Cardiac fibroblast (primary cell): ENCODE measurements at regions not wholly inside any gene's neighbourhood (a gene's known extent, or its start where the extent isn't known, plus 50 kb on each side); places are given as distances from the start of the nearest gene placed in this dataset.
A peak's percentile ranks its signal among the peaks of the same experiment; 100 is the strongest.
"Not testable (repeated sequence)": the region's sequence is repeated elsewhere in the genome, so short reads cannot be mapped to it uniquely, and the experiment has no call there.

ENCODE experiments used
- DNase-seq, 2 donors: peaks; one replicate each; pipeline versions ENCODE4 v3.0.0 to v3.0.0-alpha.2; 2010; ENCODE audit warnings: low read depth in 2 of 2
- H3K4me3 ChIP-seq, 2 donors: replicated peaks in 1 of 2; 1 replicate in 1 of 2; 2 replicates in 1 of 2; pipeline ENCODE4 v1.5.1; 2011; ENCODE audit warnings: low read depth in 2 of 2, low read length in 2 of 2, mild to moderate bottlenecking in 2 of 2, moderate library complexity in 1 of 2
- TF ChIP-seq, protein P1 (sequence below): IDR thresholded peaks from one replicate; pipeline ENCODE4 v1.5.1; 2011; ENCODE audit warnings: low read depth, mild to moderate bottlenecking, low read length, inconsistent platforms

DNA sequence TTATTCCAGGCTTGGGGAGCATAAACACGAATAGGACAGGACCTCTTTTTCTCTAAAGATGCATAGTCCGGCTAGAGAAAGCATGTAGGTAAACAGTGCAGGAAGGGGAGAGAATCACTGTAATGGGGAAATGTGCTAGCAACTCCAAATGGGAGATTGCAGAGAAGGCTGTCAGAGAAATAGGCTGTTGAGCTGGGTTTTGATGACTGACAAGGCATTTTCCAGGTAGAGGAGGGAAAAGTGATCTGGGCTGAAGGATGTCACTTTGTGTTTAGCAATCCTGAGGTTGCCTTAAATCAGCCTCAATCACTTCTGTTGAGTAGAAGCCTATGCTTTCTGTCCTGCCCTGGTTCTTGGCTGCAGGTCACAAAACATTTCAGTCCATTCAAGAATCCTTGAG, 242.0 kb upstream of the MEIS1 start:
- TF ChIP-seq, protein P1, sequence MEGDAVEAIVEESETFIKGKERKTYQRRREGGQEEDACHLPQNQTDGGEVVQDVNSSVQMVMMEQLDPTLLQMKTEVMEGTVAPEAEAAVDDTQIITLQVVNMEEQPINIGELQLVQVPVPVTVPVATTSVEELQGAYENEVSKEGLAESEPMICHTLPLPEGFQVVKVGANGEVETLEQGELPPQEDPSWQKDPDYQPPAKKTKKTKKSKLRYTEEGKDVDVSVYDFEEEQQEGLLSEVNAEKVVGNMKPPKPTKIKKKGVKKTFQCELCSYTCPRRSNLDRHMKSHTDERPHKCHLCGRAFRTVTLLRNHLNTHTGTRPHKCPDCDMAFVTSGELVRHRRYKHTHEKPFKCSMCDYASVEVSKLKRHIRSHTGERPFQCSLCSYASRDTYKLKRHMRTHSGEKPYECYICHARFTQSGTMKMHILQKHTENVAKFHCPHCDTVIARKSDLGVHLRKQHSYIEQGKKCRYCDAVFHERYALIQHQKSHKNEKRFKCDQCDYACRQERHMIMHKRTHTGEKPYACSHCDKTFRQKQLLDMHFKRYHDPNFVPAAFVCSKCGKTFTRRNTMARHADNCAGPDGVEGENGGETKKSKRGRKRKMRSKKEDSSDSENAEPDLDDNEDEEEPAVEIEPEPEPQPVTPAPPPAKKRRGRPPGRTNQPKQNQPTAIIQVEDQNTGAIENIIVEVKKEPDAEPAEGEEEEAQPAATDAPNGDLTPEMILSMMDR: no peak
- no peak for DNase-seq

DNA sequence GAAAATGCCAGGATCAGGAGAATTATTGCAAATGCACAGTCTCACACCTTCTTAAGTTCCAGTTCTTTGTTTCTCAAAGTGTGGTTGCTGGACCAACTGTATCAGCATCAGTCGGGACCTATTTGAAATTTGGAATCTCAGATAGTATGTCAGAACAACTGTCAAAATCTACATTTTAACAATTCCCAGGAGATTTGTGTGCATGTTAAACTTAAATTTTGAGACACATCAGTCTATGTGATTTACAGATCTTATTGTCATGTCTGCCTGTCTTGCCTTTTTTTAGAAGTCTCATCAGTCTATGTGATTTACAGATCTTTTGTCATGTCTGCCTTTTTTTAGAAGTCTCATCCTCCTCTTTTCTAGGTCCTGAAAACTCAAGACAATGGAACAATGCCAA, 243.6 kb upstream of the MEIS1 start:
- H3K4me3 ChIP-seq: no peak overlapping the region
- DNase-seq: no peak
- TF ChIP-seq, protein P1: no peak

More for the DNA sequence above, 242.0 kb upstream of the MEIS1 start:
- no peak overlapping the region for H3K4me3 ChIP-seq

DNA sequence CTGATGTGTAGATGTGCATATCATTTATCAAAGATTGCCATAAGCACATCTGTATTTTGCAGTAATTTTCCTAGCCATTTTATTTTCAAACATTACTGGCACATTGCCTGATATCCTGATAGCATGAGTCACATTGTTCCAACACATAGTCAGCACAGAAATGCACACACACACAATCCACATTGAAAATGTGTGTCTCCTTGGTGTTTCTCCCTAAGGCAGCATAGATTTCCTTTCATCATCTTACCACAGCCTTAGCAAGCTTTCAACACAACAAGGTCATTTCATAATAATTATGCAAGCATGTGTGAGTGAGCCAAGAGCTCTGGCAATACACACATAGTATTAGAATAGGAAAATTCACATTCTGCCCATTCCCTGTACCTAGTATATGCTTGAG, 245.4 kb upstream of the MEIS1 start:
- DNase-seq: peak; percentile 9 to 49
- TF ChIP-seq, protein P1: no peak
- H3K4me3 ChIP-seq: no peak overlapping the region

DNA sequence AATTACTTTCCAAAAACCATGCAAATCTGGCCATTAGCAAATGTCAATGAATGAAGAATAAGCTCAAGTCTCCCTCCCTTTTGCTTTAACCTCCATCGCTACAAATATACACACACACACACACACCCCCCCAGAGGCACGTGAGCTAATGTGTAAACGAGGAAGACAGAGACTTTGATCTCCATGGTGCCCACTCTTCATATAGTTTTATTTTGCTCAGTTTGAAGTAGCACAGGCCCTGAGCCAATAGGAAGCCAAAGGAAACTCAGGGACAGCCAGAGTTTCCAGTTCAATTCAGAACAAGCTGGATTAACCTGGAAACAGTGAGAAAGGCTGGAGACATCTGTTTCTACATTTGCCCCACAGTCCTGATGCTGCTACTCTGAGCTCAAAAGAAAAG, 248.4 kb upstream of the MEIS1 start:
- no peak for DNase-seq
- TF ChIP-seq, protein P1: no peak
- no peak overlapping the region for H3K4me3 ChIP-seq

DNA sequence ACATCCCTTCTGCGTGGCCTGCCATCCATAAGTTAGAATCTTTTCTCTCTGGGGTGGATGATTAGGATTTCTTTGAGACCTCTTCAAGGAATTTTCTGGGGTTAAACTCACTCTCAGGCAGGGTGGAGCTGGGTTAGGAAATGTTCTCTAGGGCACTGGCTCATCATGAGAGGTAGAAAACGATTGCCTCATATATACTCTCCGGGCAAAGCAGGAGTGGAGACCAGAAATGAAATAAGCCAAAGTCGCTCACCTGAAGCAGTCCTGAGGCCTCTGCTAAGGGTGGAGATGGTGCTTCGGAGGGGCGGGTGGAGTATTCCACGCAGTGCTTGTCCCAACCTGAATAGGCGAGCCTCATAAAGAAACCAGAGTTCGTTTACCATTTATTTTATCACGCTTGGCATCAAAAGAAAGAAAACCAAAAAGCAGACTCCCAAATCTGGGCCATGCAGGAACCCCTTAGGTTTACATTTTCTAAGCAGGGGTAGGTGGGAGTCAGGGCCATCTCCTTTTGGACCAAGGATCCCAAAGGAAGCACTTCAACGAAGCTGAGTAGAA, 249.3 kb upstream of the MEIS1 start:
- TF ChIP-seq, protein P1: no peak
- no peak for DNase-seq
- H3K4me3 ChIP-seq: no peak overlapping the region

DNA sequence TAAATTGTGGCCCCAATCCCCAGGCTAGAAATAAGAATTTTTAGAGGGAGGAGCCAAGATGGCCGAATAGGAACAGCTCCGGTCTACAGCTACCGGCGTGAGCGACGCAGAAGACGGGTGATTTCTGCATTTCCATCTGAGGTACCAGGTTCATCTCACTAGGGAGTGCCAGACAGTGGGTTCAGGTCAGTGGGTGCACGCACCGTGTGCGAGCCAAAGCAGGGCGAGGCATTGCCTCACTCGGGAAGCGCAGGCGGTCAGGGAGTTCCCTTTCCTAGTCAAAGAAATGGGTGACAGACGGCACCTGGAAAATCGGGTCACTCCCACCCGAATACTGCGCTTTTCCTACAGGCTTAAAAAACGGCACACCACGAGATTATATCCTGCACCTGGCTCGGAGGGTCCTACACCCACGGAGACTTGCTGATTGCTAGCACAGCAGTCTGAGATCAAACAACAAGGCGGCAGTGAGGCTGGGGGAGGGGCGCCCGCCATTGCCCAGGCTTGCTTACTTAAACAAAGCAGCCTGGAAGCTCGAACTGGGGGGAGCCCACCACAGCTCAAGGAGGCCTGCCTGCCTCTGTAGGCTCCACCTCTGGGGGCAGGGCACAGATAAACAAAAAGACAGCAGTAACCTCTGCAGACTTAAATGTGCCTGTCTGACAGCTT, 257.7 kb upstream of the MEIS1 start:
- DNase-seq, H3K4me3 ChIP-seq: not testable (repeated sequence)

DNA sequence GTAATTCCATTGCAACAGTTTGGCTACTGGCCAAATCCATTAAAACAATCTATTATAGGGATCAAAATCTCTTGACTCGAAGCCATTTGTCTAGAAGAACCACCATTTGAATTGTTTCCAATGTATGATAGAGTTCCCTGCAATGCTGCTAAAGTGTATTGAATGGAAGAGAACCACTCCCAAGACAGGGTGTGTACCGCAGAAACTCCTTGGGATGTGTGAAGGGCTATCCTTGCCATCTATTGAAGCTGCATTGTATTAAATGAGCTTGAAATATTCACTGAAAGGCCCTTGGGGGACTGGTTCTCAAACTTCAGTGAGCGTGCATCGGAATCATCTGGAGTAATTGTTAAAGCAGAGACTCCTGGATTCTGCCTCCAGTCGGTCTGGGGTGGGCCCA, 260.4 kb upstream of the MEIS1 start:
- TF ChIP-seq, protein P1: no peak
- H3K4me3 ChIP-seq: no peak overlapping the region
- DNase-seq: no peak
